Esophagus muscularis mucosa (tissue), 4 donors: ENCODE measurements at regions not wholly inside any gene's neighbourhood (a gene's known extent, or its start where the extent isn't known, plus 50 kb on each side); places are given as distances from the start of the nearest gene placed in this dataset.
"Not testable (repeated sequence)": the region's sequence is repeated elsewhere in the genome, so short reads cannot be mapped to it uniquely, and the experiment has no call there.

ENCODE experiments used
- DNase-seq: peaks from one replicate; pipeline ENCODE4 v3.0.0-alpha.2; 2017; ENCODE audit errors: extremely low spot score
- H3K27ac ChIP-seq, 4 donors: fragments of 200-600 bp; sonication (generic); replicated peaks in 1 of 4; 1 replicate in 3 of 4; 2 replicates in 1 of 4; pipeline ENCODE4 v1.5.1; 2016 to 2019; ENCODE audit warnings: mild to moderate bottlenecking in 1 of 4
- H3K27me3 ChIP-seq, 4 donors: fragments of 200-600 bp; sonication (generic); one replicate each; pipeline versions ENCODE4 v1.5.1 to v1.6.0; 2016 to 2019
- H3K36me3 ChIP-seq, 4 donors: fragments of 200-600 bp; sonication (generic); one replicate each; pipeline ENCODE4 v1.5.1; 2016 to 2019
- H3K4me1 ChIP-seq, 4 donors: fragments of 200-600 bp; sonication (generic); one replicate each; pipeline ENCODE4 v1.5.1; 2016 to 2019
- H3K4me3 ChIP-seq, 4 donors: fragments of 200-600 bp; sonication (generic); 1 replicate in 2 of 4; 2 replicates in 2 of 4; pipeline ENCODE4 v1.5.1; 2016 to 2019; ENCODE audit warnings: mild to moderate bottlenecking in 4 of 4, moderate library complexity in 1 of 4
- H3K9me3 ChIP-seq, 4 donors: fragments of 200-600 bp; sonication (generic); 1 replicate in 3 of 4; 2 replicates in 1 of 4; pipeline ENCODE4 v1.5.1; 2016 to 2019
- EP300 ChIP-seq: sonication (generic); formaldehyde crosslinking; IDR thresholded peaks from one replicate; pipeline ENCODE4 v1.6.1; 2017; ENCODE audit warnings: antibody characterized with exemption
- POLR2A ChIP-seq: fragments of 450-650 bp; IDR thresholded peaks from one replicate; pipeline ENCODE4 v1.6.1; 2017; ENCODE audit warnings: antibody characterized with exemption, moderate library complexity, mild to moderate bottlenecking, low read depth
- POLR2AphosphoS5 ChIP-seq, 2 donors: sonication (generic); formaldehyde crosslinking; IDR thresholded peaks; one replicate each; pipeline ENCODE4 v1.6.1; 2017; ENCODE audit warnings: antibody characterized with exemption in 2 of 2
- WGBS: methylation state at CpG from one replicate; pipeline ENCODE4 v1.1.5; 2018; 5-methylcytosine and 5-hydroxymethylcytosine counted together
- intact Hi-C: fragments of 100-400 bp; cut with DNase I; formaldehyde crosslinking; loops from one replicate; pipeline ENCODE4 v1.15.1; 2023
- TF ChIP-seq, protein P1 (sequence below), 3 experiments: fragments of 200-600 bp in 2 of 3; fragments of 450-650 bp in 1 of 3; sonication (generic) in 2 of 3; IDR thresholded peaks; one replicate each; pipeline ENCODE4 v1.5.1; 2017 to 2019; ENCODE audit warnings: antibody characterized with exemption in 3 of 3, mild to moderate bottlenecking in 2 of 3, moderate library complexity in 1 of 3

DNA sequence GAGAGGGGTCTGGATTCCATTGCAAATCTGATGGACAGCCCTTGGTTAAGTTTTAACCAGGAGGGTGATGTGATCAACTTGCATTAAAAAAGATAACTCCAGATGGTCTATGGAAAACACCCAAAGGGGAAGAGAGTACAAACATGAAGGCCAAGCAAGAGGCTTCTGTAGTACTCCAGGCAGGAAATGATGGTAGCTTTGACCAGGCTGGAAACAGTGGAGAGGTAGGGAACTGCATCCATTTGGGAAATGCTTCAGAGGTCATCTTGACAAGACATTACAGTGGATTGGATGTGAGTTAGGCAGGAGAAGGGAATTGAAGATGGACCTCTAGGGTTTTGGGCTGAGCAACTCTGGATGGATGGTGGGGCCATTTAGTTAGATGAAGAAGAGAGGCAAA lies 391.1 kb downstream of the IPO8 start:
- Histone ChIP-seq H3K4me1 (no peaks in the 10 kb centered on the region), H3K27me3 (no peaks in the 10 kb centered on the region), H3K9me3 (no peaks in the 10 kb centered on the region), H3K27ac (no peak overlapping the region), H3K36me3 (no peaks in the 10 kb centered on the region), H3K4me3 (no peak overlapping the region)
- no peak for DNase-seq
- intact Hi-C loops: no loop called here
- TF ChIP-seq POLR2A (no peak), POLR2AphosphoS5 (IDR thresholded peaks at IDR 0.05) (no peak), EP300 (no peak)
- TF ChIP-seq, protein P1, sequence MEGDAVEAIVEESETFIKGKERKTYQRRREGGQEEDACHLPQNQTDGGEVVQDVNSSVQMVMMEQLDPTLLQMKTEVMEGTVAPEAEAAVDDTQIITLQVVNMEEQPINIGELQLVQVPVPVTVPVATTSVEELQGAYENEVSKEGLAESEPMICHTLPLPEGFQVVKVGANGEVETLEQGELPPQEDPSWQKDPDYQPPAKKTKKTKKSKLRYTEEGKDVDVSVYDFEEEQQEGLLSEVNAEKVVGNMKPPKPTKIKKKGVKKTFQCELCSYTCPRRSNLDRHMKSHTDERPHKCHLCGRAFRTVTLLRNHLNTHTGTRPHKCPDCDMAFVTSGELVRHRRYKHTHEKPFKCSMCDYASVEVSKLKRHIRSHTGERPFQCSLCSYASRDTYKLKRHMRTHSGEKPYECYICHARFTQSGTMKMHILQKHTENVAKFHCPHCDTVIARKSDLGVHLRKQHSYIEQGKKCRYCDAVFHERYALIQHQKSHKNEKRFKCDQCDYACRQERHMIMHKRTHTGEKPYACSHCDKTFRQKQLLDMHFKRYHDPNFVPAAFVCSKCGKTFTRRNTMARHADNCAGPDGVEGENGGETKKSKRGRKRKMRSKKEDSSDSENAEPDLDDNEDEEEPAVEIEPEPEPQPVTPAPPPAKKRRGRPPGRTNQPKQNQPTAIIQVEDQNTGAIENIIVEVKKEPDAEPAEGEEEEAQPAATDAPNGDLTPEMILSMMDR (IDR thresholded peaks at IDR 0.05): no peak

DNA sequence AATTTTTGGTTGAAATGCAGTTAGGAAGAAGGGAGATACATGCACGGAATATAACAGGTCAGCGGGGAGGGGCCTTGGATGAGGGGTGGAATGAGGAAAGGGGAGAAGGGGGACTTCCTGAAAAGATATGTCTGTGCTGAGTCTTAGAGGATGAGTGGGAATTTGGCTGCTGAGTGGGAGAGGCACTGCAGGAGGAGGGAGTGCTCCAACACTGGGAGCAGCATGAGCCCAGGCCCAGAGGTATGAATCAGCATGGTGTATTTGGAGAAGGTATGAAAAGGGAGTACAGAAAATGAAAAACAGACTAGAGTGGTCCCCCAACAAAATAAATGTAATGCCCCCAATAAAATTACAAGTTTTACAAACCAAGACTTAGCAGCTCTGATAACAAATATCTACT lies 394.4 kb downstream of the IPO8 start:
- Histone ChIP-seq H3K36me3 (no peaks in the 10 kb centered on the region), H3K27me3 (no peaks in the 10 kb centered on the region), H3K9me3 (no peaks in the 10 kb centered on the region), H3K4me3 (no peak overlapping the region), H3K4me1 (no peaks in the 10 kb centered on the region), H3K27ac (no peak overlapping the region)
- DNase-seq: peak; percentile 39
- intact Hi-C loops: no loop called here
- TF ChIP-seq POLR2AphosphoS5 (IDR thresholded peaks at IDR 0.05) (no peak), POLR2A (no peak), EP300 (no peak)
- TF ChIP-seq, protein P1 (IDR thresholded peaks at IDR 0.05): no peak
- 88% methylated on average over 2 of the region's 2 CpGs for WGBS

DNA sequence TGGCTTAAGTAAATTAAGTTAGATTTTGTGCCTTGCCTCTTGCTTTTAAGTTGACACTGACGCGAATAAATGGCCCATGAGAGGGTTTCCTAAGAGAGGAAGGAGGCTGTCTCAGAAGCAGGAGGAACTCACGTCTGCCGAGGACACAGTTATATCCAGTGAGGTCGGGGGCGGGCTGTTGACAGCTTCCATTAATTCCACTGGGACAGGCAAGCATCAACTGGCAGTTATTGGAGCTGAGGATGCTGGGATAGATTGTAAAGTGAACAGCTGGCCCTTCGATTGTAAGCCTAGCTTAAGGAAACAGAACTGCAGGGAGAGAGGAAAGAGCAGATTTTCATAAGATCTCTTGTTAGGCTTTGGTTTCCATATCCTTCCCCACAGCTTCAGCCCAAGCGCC lies 399.2 kb downstream of the IPO8 start:
- no peak for TF ChIP-seq POLR2A
- TF ChIP-seq, protein P1 (IDR thresholded peaks at IDR 0.05): no peak
- TF ChIP-seq POLR2AphosphoS5 (IDR thresholded peaks at IDR 0.05): no peak
- no peak for TF ChIP-seq EP300
- no peaks in the 10 kb centered on the region for H3K27me3 ChIP-seq
- H3K4me1 ChIP-seq: no peaks in the 10 kb centered on the region
- H3K4me3 ChIP-seq: no peak overlapping the region
- H3K27ac ChIP-seq: no peak overlapping the region
- no peaks in the 10 kb centered on the region for H3K36me3 ChIP-seq
- WGBS: 43% methylated on average over 8 of the region's 8 CpGs
- no peaks in the 10 kb centered on the region for H3K9me3 ChIP-seq
- no peak for DNase-seq
- intact Hi-C loops: no loop called here

DNA sequence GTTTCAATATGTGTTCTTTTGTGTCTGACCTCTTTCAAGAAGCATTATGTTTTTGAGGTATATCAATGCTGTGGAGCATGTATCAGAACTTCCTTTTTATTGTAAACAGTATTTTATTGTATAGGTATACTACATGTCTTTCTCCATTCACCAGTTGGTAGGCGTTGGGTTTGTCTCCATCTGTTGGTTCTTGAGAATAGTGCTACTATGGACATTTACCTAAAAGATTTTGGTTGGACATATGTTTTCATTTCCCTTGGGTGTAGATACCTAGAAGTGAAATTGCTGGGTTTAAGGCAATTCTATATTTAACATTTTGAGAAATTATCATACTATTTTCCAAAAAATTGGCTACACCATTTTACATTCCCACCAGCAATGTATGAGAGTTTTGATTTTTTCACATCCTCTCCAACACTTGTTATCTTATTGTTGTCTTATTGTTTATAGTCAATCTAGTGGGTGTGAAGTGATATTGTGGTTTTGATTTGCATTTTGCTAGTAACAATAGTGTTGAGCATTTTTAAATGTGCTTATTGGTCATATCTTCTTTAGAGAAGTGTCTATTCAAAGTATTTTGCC lies 409.2 kb downstream of the IPO8 start:
- whole genome bisulfite sequencing: 35% methylated on average over 1 of the region's 1 CpG
- intact Hi-C loops: no loop called here
- no peaks in the 10 kb centered on the region for H3K36me3 ChIP-seq
- no peaks in the 10 kb centered on the region for H3K9me3 ChIP-seq
- no peaks in the 10 kb centered on the region for H3K4me1 ChIP-seq
- no peaks in the 10 kb centered on the region for H3K27me3 ChIP-seq
- TF ChIP-seq EP300 (no peak), POLR2AphosphoS5 (IDR thresholded peaks at IDR 0.05) (no peak), POLR2A (no peak)
- TF ChIP-seq, protein P1 (IDR thresholded peaks at IDR 0.05): peak; percentile 21 to 48 (median 30)
- no peak overlapping the region for H3K4me3 ChIP-seq
- no peak for DNase-seq
- H3K27ac ChIP-seq: no peak overlapping the region

DNA sequence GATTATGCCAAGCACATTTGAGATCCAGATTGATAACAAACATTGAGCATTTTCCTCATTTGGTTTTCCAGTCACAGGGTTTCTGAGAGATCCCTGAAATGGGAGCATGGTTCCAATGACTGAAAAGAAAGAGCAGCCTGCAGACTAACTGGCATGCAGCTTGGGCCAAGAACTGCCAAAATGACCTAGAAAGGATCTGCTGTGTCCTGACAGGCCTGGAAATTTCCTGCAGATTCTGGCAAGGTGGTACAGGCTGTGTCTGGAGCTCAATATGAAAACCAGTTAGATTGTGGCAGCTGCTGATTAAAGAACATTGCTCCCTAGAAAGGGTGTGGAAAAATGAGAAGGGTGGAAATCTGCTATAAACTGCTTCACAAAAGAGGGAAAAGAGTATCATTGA lies 417.3 kb downstream of the IPO8 start:
- Histone ChIP-seq H3K4me1 (no peaks in the 10 kb centered on the region), H3K4me3 (no peak overlapping the region), H3K36me3 (no peaks in the 10 kb centered on the region), H3K9me3 (no peaks in the 10 kb centered on the region), H3K27ac (no peak overlapping the region), H3K27me3 (no peaks in the 10 kb centered on the region)
- intact Hi-C loops: no loop called here
- TF ChIP-seq POLR2AphosphoS5 (IDR thresholded peaks at IDR 0.05) (no peak), POLR2A (no peak), EP300 (no peak)
- TF ChIP-seq, protein P1 (IDR thresholded peaks at IDR 0.05): no peak
- no peak for DNase-seq

- H3K27ac ChIP-seq, H3K36me3 ChIP-seq, H3K9me3 ChIP-seq, H3K27me3 ChIP-seq, DNase-seq, intact Hi-C loops, H3K4me1 ChIP-seq, H3K4me3 ChIP-seq: not testable (repeated sequence)
- 90% methylated on average over 1 of the region's 1 CpG for WGBS
Observed at GRCh38 chr12:30272515-30272914, 423.2 kb downstream of the IPO8 start.
